GM11168 (cell line): ENCODE measurements at regions not wholly inside any gene's neighbourhood (a gene's known extent, or its start where the extent isn't known, plus 50 kb on each side); places are given as distances from the start of the nearest gene placed in this dataset.

ENCODE experiments used
- in situ Hi-C: fragments of 300-500 bp; cut with MboI; formaldehyde crosslinking; loops from one replicate; pipeline ENCODE4 v1.12.0; 2022; ENCODE audit warnings: low sequenced_read_pairs; ENCODE audit not compliant: unreplicated experiment

GRCh38 chr5:104736073-104736472 is 1173.5 kb upstream of the NUDT12 start:
- in situ Hi-C loops = no loop called here

GRCh38 chr5:104734046-104734445 is 1171.5 kb upstream of the NUDT12 start:
- in situ Hi-C loops = no loop called here

GRCh38 chr5:104733063-104733669 is 1170.6 kb upstream of the NUDT12 start:
- in situ Hi-C loops = no loop called here

GRCh38 chr5:104731331-104731730 is 1168.7 kb upstream of the NUDT12 start:
- in situ Hi-C loops = no loop called here

- in situ Hi-C loops = no loop called here
Observed at GRCh38 chr5:104708027-104708426, 1145.4 kb upstream of the NUDT12 start.

- in situ Hi-C loops = no loop called here
Observed at GRCh38 chr5:104706600-104706999, 1144.0 kb upstream of the NUDT12 start.

GRCh38 chr5:104702212-104702611 is 1139.6 kb upstream of the NUDT12 start:
- in situ Hi-C loops = no loop called here

GRCh38 chr5:104699438-104699837 is 1136.8 kb upstream of the NUDT12 start:
- in situ Hi-C loops = no loop called here

GRCh38 chr5:104661256-104661655 is 1098.7 kb upstream of the NUDT12 start:
- in situ Hi-C loops = no loop called here

- in situ Hi-C loops = no loop called here
Observed at GRCh38 chr5:104659497-104659896, 1096.9 kb upstream of the NUDT12 start.

GRCh38 chr5:104652271-104652861 is 1089.8 kb upstream of the NUDT12 start:
- in situ Hi-C loops = no loop called here

GRCh38 chr5:104650313-104651055 is 1087.9 kb upstream of the NUDT12 start:
- in situ Hi-C loops = no loop called here

GRCh38 chr5:104646416-104646815 is 1083.8 kb upstream of the NUDT12 start:
- in situ Hi-C loops = no loop called here

GRCh38 chr5:104643320-104643719 is 1080.7 kb upstream of the NUDT12 start:
- in situ Hi-C loops = no loop called here

- in situ Hi-C loops = no loop called here
Observed at GRCh38 chr5:104635227-104635626, 1072.6 kb upstream of the NUDT12 start.

GRCh38 chr5:104628911-104629310 is 1066.3 kb upstream of the NUDT12 start:
- in situ Hi-C loops = no loop called here

- in situ Hi-C loops = no loop called here
Observed at GRCh38 chr5:104626122-104626521, 1063.5 kb upstream of the NUDT12 start.

- in situ Hi-C loops = no loop called here
Observed at GRCh38 chr5:104612005-104612404, 1049.4 kb upstream of the NUDT12 start.

GRCh38 chr5:104611135-104611767 is 1048.7 kb upstream of the NUDT12 start:
- in situ Hi-C loops = no loop called here

- in situ Hi-C loops = no loop called here
Observed at GRCh38 chr5:104606258-104606829, 1043.8 kb upstream of the NUDT12 start.

- in situ Hi-C loops = no loop called here
Observed at GRCh38 chr5:104599726-104600125, 1037.1 kb upstream of the NUDT12 start.
